H1 (cell line): ENCODE measurements at regions not wholly inside any gene's neighbourhood (a gene's known extent, or its start where the extent isn't known, plus 50 kb on each side); places are given as distances from the start of the nearest gene placed in this dataset.

ENCODE experiments used
- CTCF ChIA-PET: fragments of 300-600 bp; sonication (Branson Sonifier 250); formaldehyde crosslinking; loops from one replicate; lab custom pipeline; 2021; ENCODE audit not compliant: partially characterized antibody; lab: Charles Lee
- POLR2A ChIA-PET: fragments of 300-600 bp; sonication (Branson Sonifier 250); formaldehyde crosslinking; loops from one replicate; lab custom pipeline; 2021; ENCODE audit warnings: inconsistent platforms; ENCODE audit not compliant: partially characterized antibody; lab: Charles Lee
- DNase-seq, 2 experiments: peaks; one replicate each; pipeline versions ENCODE4 v3.0.0 to v3.0.0-alpha.2; 2010 to 2022; ENCODE audit warnings: low spot score in 2 of 2, low read depth in 1 of 2, mixed read lengths in 1 of 2
- FAIRE-seq: peaks from 2 replicates; lab custom pipeline; 2011; peaks lifted over from hg19 to GRCh38; lab: Jason Lieb, UNC
- H2AFZ ChIP-seq: 2 replicates; pipeline ENCODE4 v1.8.1; 2012; ENCODE audit warnings: low read length, inconsistent platforms
- H2AK5ac ChIP-seq: 2 replicates; pipeline ENCODE4 v1.6.1; 2013; ENCODE audit warnings: low read depth, low read length
- H2BK120ac ChIP-seq: replicated peaks from 2 replicates; pipeline ENCODE3; 2013; ENCODE audit warnings: low read depth, low read length, inconsistent platforms
- H2BK12ac ChIP-seq: 2 replicates; pipeline ENCODE4 v1.6.1; 2013; ENCODE audit warnings: low read depth, low read length
- H2BK15ac ChIP-seq: 2 replicates; pipeline ENCODE4 v1.6.1; 2013; ENCODE audit warnings: low read length
- H2BK20ac ChIP-seq: 2 replicates; pipeline ENCODE4 v1.6.1; 2013; ENCODE audit warnings: low read length
- H2BK5ac ChIP-seq: 2 replicates; pipeline ENCODE4 v1.6.1; 2013; ENCODE audit warnings: low read depth, low read length
- H3K14ac ChIP-seq: 2 replicates; pipeline ENCODE4 v1.6.1; 2013; ENCODE audit warnings: inconsistent platforms; ENCODE audit not compliant: insufficient read length
- H3K18ac ChIP-seq: 2 replicates; pipeline ENCODE4 v1.6.1; 2013; ENCODE audit warnings: low read length; ENCODE audit errors: extremely low read depth
- H3K23ac ChIP-seq: 2 replicates; pipeline ENCODE4 v1.6.1; 2013; ENCODE audit warnings: inconsistent platforms; ENCODE audit not compliant: insufficient read length
- H3K23me2 ChIP-seq: 2 replicates; pipeline ENCODE4 v1.6.1; 2013; ENCODE audit warnings: low read depth, low read length
- H3K27ac ChIP-seq: 2 replicates; pipeline ENCODE4 v1.6.1; 2011; ENCODE audit warnings: low read depth, low read length, inconsistent platforms
- H3K27me3 ChIP-seq, 4 experiments: replicated peaks in 1 of 4; 1 replicate in 1 of 4; 2 replicates in 3 of 4; pipeline versions ENCODE4 v1.6.1 to v1.8.1; 2011 to 2013; ENCODE audit warnings: low read length in 3 of 4, mild to moderate bottlenecking in 3 of 4, inconsistent platforms in 2 of 4, mixed read lengths in 2 of 4, moderate library complexity in 1 of 4; ENCODE audit not compliant: control insufficient read depth in 3 of 4, insufficient read depth in 3 of 4; ENCODE audit errors: extremely low read depth in 1 of 4
- H3K36me3 ChIP-seq, 4 experiments: 2 replicates each; pipeline versions ENCODE4 v1.6.1 to v1.8.1; 2011 to 2013; ENCODE audit warnings: mild to moderate bottlenecking in 4 of 4, low read length in 3 of 4, moderate library complexity in 2 of 4, control low read depth in 1 of 4, inconsistent platforms in 1 of 4; ENCODE audit not compliant: insufficient read depth in 4 of 4, control insufficient read depth in 2 of 4
- H3K4ac ChIP-seq: replicated peaks from 2 replicates; pipeline ENCODE3; 2013; ENCODE audit warnings: low read length, low read depth, mixed read lengths, inconsistent platforms; ENCODE audit not compliant: insufficient read length
- H3K4me1 ChIP-seq, 4 experiments: replicated peaks in 1 of 4; 1 replicate in 1 of 4; 2 replicates in 3 of 4; pipeline versions ENCODE4 v1.6.1 to v1.8.1; 2011 to 2013; ENCODE audit warnings: low read length in 3 of 4, inconsistent platforms in 2 of 4, mixed read lengths in 1 of 4; ENCODE audit not compliant: insufficient read depth in 4 of 4, control insufficient read depth in 3 of 4
- H3K4me2 ChIP-seq, 2 experiments: 2 replicates each; pipeline versions ENCODE4 v1.6.1 to v1.8.1; 2011 to 2013; ENCODE audit warnings: low read depth in 2 of 2, low read length in 2 of 2, control low read depth in 1 of 2, inconsistent platforms in 1 of 2, mild to moderate bottlenecking in 1 of 2; ENCODE audit not compliant: insufficient read depth in 1 of 2
- H3K4me3 ChIP-seq, 4 experiments: fragments of 200-600, 300-600 bp in 1 of 4; sonication (generic), shearing (Covaris generic), sonication (Bioruptor Twin) in 1 of 4; 2 replicates each; pipeline versions ENCODE4 v1.5.1 to v1.8.1; 2011 to 2016; ENCODE audit warnings: low read length in 4 of 4, low read depth in 3 of 4, control low read depth in 2 of 4, inconsistent platforms in 2 of 4, mild to moderate bottlenecking in 2 of 4, mixed read lengths in 1 of 4, moderate library complexity in 1 of 4; ENCODE audit not compliant: insufficient read depth in 2 of 4; ENCODE audit errors: extremely low read depth in 1 of 4
- H3K56ac ChIP-seq: replicated peaks from 2 replicates; pipeline ENCODE3; 2013; ENCODE audit warnings: low read depth, mild to moderate bottlenecking, mixed read lengths, low read length, inconsistent platforms; ENCODE audit not compliant: insufficient read length
- H3K79me1 ChIP-seq: 2 replicates; pipeline ENCODE4 v1.6.1; 2013; ENCODE audit warnings: low read depth, low read length, control low read depth
- H3K79me2 ChIP-seq, 2 experiments: 2 replicates each; pipeline versions ENCODE4 v1.6.1 to v1.8.1; 2012 to 2013; ENCODE audit warnings: low read length in 2 of 2, mild to moderate bottlenecking in 2 of 2, inconsistent platforms in 1 of 2; ENCODE audit not compliant: insufficient read depth in 2 of 2, control insufficient read depth in 1 of 2
- H3K9ac ChIP-seq, 4 experiments: replicated peaks in 1 of 4; 1 replicate in 1 of 4; 2 replicates in 3 of 4; pipeline versions ENCODE4 v1.6.1 to v1.8.1; 2011 to 2013; ENCODE audit warnings: low read depth in 3 of 4, low read length in 3 of 4, control low read depth in 2 of 4, mild to moderate bottlenecking in 2 of 4, moderate library complexity in 2 of 4, inconsistent platforms in 1 of 4; ENCODE audit errors: extremely low read depth in 1 of 4
- H3K9me3 ChIP-seq, 2 experiments: 2 replicates each; pipeline versions ENCODE4 v1.6.1 to v1.8.1; 2012 to 2013; ENCODE audit warnings: mild to moderate bottlenecking in 2 of 2, moderate library complexity in 2 of 2, control low read depth in 1 of 2, inconsistent platforms in 1 of 2, low read depth in 1 of 2, low read length in 1 of 2, mixed read lengths in 1 of 2; ENCODE audit not compliant: insufficient read depth in 2 of 2
- H4K20me1 ChIP-seq, 2 experiments: replicated peaks in 1 of 2; 2 replicates each; pipeline versions ENCODE3 to v1.8.1; 2011 to 2013; ENCODE audit warnings: inconsistent platforms in 2 of 2, low read length in 2 of 2, mild to moderate bottlenecking in 1 of 2; ENCODE audit not compliant: insufficient read depth in 2 of 2, control insufficient read depth in 1 of 2
- H4K5ac ChIP-seq: 2 replicates; pipeline ENCODE4 v1.6.1; 2013; ENCODE audit warnings: low read length, low read depth, mixed read lengths, inconsistent platforms; ENCODE audit not compliant: insufficient read length
- H4K8ac ChIP-seq: 2 replicates; pipeline ENCODE4 v1.8.0; 2013; ENCODE audit warnings: mild to moderate bottlenecking, moderate library complexity, low read length, inconsistent platforms; ENCODE audit not compliant: insufficient read depth; ENCODE audit errors: extremely low read depth
- H4K91ac ChIP-seq: replicated peaks from 2 replicates; pipeline ENCODE3; 2013; ENCODE audit warnings: low read length, mixed read lengths, inconsistent platforms; ENCODE audit not compliant: insufficient read length
- BRCA1 ChIP-seq: IDR thresholded peaks from 2 replicates; pipeline ENCODE4 v1.6.1; 2012; ENCODE audit warnings: low read depth, low read length, improper control_type of control experiment
- CHD2 ChIP-seq: IDR thresholded peaks from 2 replicates; pipeline ENCODE4 v1.6.1; 2012; ENCODE audit warnings: low read length, improper control_type of control experiment
- CREB1 ChIP-seq: IDR thresholded peaks from 2 replicates; pipeline ENCODE4 v1.6.1; 2012; ENCODE audit warnings: inconsistent platforms
- FOSL1 ChIP-seq: IDR thresholded peaks from 2 replicates; pipeline ENCODE4 v1.6.1; 2011; ENCODE audit warnings: mild to moderate bottlenecking, low read depth, low read length, moderate library complexity; ENCODE audit not compliant: insufficient read depth
- HDAC6 ChIP-seq: IDR thresholded peaks from one replicate; pipeline ENCODE4 v1.7.1; 2012; ENCODE audit warnings: low read depth, mild to moderate bottlenecking, inconsistent platforms, low read length, moderate library complexity
- JUN ChIP-seq: IDR thresholded peaks from 2 replicates; pipeline ENCODE4 v1.6.1; 2011; ENCODE audit warnings: low read depth, mild to moderate bottlenecking, improper control_type of control experiment, low read length
- JUND ChIP-seq: IDR thresholded peaks from 2 replicates; pipeline ENCODE4 v1.6.1; 2011; ENCODE audit warnings: mild to moderate bottlenecking, improper control_type of control experiment, low read length
- NANOG ChIP-seq: IDR thresholded peaks from 2 replicates; pipeline ENCODE4 v1.6.1; 2011; ENCODE audit warnings: low read length, low read depth, mild to moderate bottlenecking, inconsistent platforms; ENCODE audit not compliant: insufficient read depth, poor library complexity, severe bottlenecking
- POLR2A ChIP-seq, 2 experiments: IDR thresholded peaks; 1 replicate in 1 of 2; 2 replicates in 1 of 2; pipeline ENCODE4 v1.6.1; 2011; ENCODE audit warnings: low read depth in 2 of 2, low read length in 2 of 2, mild to moderate bottlenecking in 2 of 2; ENCODE audit errors: control extremely low read depth in 1 of 2
- POLR2AphosphoS5 ChIP-seq: IDR thresholded peaks from 2 replicates; pipeline ENCODE4 v1.6.1; 2011; ENCODE audit warnings: low read depth, low read length
- RFX5 ChIP-seq: IDR thresholded peaks from 2 replicates; pipeline ENCODE4 v1.6.1; 2011; ENCODE audit warnings: low read depth, low read length, improper control_type of control experiment, borderline replicate concordance
- SAP30 ChIP-seq: fragments of 300-600 bp; sonication (generic); IDR thresholded peaks from 2 replicates; pipeline ENCODE4 v1.7.1; 2012; ENCODE audit warnings: low read length, moderate library complexity, mild to moderate bottlenecking, inconsistent platforms; ENCODE audit not compliant: insufficient read depth, insufficient replicate concordance
- SIX5 ChIP-seq: IDR thresholded peaks from 2 replicates; pipeline ENCODE4 v1.6.1; 2011; ENCODE audit warnings: mild to moderate bottlenecking, low read depth, low read length
- WGBS, 2 experiments: shearing (Covaris generic) in 1 of 2; methylation state at CpG; one replicate each; pipeline versions ENCODE4 v1.1.6 to v1.1.7; 2013 to 2015; ENCODE audit warnings: low lambda C conversion rate in 2 of 2, mixed read lengths in 2 of 2, inconsistent platforms in 1 of 2, low coverage in 1 of 2, missing lambda C conversion rate in 1 of 2; ENCODE audit not compliant: insufficient replicate concordance in 2 of 2, insufficient coverage in 1 of 2, insufficient read length in 1 of 2; ENCODE audit errors: extremely low coverage in 1 of 2, missing lambda C conversion rate in 1 of 2; 5-methylcytosine and 5-hydroxymethylcytosine counted together
- TF ChIP-seq, protein P1 (sequence below): IDR thresholded peaks from 2 replicates; pipeline ENCODE4 v1.6.1; 2012; ENCODE audit warnings: low read length, inconsistent platforms

DNA sequence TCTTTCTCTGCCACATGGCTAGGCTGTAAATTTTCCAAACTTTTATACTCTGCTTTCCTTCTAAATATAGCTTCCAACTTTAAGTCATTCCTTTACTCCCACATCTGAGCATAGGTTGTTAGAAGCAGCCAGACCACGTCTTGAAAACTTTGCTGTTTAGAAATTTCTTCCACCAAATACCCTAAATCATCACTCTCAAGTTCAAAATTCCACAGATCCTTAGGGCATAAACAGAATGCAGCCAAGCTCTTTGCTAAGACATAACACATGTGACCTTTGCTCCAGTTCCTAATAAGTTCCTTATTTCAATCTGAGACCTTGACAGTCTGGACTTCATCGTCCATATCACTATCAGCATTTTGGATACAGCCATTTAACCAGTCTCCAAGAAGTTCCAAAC lies 749.9 kb downstream of the METTL15 start:
- no peak overlapping the region for H3K4me2 ChIP-seq
- H3K23ac ChIP-seq: no peak overlapping the region
- no peaks in the 10 kb centered on the region for H3K79me1 ChIP-seq
- H4K8ac ChIP-seq: no peak overlapping the region
- H3K23me2 ChIP-seq: no peaks in the 10 kb centered on the region
- no peak overlapping the region for H2AK5ac ChIP-seq
- WGBS, 2 experiments: 50% methylated on average over 2 of the region's 2 CpGs; no CpG with 5 or more reads in 1 of the 2 experiments
- no peaks in the 10 kb centered on the region for H3K79me2 ChIP-seq
- H2BK15ac ChIP-seq: no peak overlapping the region
- H2BK12ac ChIP-seq: no peak overlapping the region
- POLR2A ChIA-PET: no interaction called here
- FAIRE-seq (no peak), DNase-seq (no peak)
- no peak overlapping the region for H2BK5ac ChIP-seq
- H3K4ac ChIP-seq: no peak overlapping the region
- no peak overlapping the region for H4K91ac ChIP-seq
- H2BK120ac ChIP-seq: no peak overlapping the region
- no peak overlapping the region for H4K5ac ChIP-seq
- H3K56ac ChIP-seq: no peak overlapping the region
- 0 out of 7 replicates have a peak, but pooled peaks cover 0 to 2% (median 0%) of the 10 kb centered on the region in 4 experiments for H3K4me1 ChIP-seq
- no peaks in the 10 kb centered on the region for H3K27me3 ChIP-seq
- no peak overlapping the region for H3K4me3 ChIP-seq
- H3K9ac ChIP-seq: no peak overlapping the region
- H2AFZ ChIP-seq: no peak overlapping the region
- CTCF ChIA-PET: no interaction called here
- peaks cover 6 to 8% of the 10 kb centered on the region in 2 experiments; a peak in 2 of 4 replicates for H3K9me3 ChIP-seq
- H3K14ac ChIP-seq: no peak overlapping the region
- H2BK20ac ChIP-seq: no peak overlapping the region
- no peak overlapping the region for H3K27ac ChIP-seq
- H3K36me3 ChIP-seq: no peaks in the 10 kb centered on the region; a peak in 1 of 8 replicates
- no peaks in the 10 kb centered on the region for H4K20me1 ChIP-seq
- H3K18ac ChIP-seq: no peak overlapping the region
- no peak for TF ChIP-seq HDAC6
- TF ChIP-seq FOSL1: no peak
- TF ChIP-seq CHD2: no peak
- no peak for TF ChIP-seq NANOG
- no peak for TF ChIP-seq JUN
- no peak for TF ChIP-seq POLR2A (IDR thresholded peaks at IDR 0.05; ENCODE audit: control extremely low read depth in 1 of 2, low read depth in 2 of 2, low read length in 2 of 2)
- no peak for TF ChIP-seq RFX5
- TF ChIP-seq BRCA1: no peak
- TF ChIP-seq SIX5: no peak
- TF ChIP-seq CREB1: no peak
- TF ChIP-seq JUND: no peak
- no peak for TF ChIP-seq SAP30
- TF ChIP-seq POLR2AphosphoS5: no peak
- TF ChIP-seq, protein P1, sequence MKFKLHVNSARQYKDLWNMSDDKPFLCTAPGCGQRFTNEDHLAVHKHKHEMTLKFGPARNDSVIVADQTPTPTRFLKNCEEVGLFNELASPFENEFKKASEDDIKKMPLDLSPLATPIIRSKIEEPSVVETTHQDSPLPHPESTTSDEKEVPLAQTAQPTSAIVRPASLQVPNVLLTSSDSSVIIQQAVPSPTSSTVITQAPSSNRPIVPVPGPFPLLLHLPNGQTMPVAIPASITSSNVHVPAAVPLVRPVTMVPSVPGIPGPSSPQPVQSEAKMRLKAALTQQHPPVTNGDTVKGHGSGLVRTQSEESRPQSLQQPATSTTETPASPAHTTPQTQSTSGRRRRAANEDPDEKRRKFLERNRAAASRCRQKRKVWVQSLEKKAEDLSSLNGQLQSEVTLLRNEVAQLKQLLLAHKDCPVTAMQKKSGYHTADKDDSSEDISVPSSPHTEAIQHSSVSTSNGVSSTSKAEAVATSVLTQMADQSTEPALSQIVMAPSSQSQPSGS: no peak
